IPS DF 6.9 (cell line): ENCODE measurements at regions not wholly inside any gene's neighbourhood (a gene's known extent, or its start where the extent isn't known, plus 50 kb on each side); places are given as distances from the start of the nearest gene placed in this dataset.

Experiments
- DNase-seq: peaks from one replicate; pipeline ENCODE4 v3.0.0-alpha.2; 2013; ENCODE audit warnings: low read depth, low spot score
- H3K27ac ChIP-seq: one replicate; pipeline ENCODE4 v1.5.1; 2013; ENCODE audit warnings: low read length, control low read depth
- H3K27me3 ChIP-seq: 2 replicates; pipeline ENCODE4 v1.6.1; 2013; ENCODE audit warnings: mild to moderate bottlenecking, low read length; ENCODE audit not compliant: control insufficient read depth, insufficient read depth
- H3K36me3 ChIP-seq: 2 replicates; pipeline ENCODE4 v1.6.1; 2013; ENCODE audit warnings: low read length; ENCODE audit not compliant: control insufficient read depth, insufficient read depth
- H3K4me1 ChIP-seq: 2 replicates; pipeline ENCODE4 v1.6.1; 2013; ENCODE audit warnings: low read length; ENCODE audit not compliant: control insufficient read depth, insufficient read depth
- H3K4me3 ChIP-seq: 2 replicates; pipeline ENCODE4 v1.5.1; 2013; ENCODE audit warnings: mild to moderate bottlenecking, low read length
- H3K9me3 ChIP-seq: 2 replicates; pipeline ENCODE4 v1.6.1; 2013; ENCODE audit warnings: low read length, inconsistent platforms; ENCODE audit not compliant: control insufficient read depth, insufficient read depth
- WGBS: extraction: QIAGEN DNeasy Blood & Tissue Kit; methylation state at CpG from one replicate; pipeline ENCODE4 v1.1.7; 2013; ENCODE audit warnings: mixed read lengths, missing lambda C conversion rate; ENCODE audit not compliant: insufficient read length, insufficient coverage; 5-methylcytosine and 5-hydroxymethylcytosine counted together

- H3K27ac ChIP-seq: no peak overlapping the region
- H3K27me3 ChIP-seq: no peaks in the 10 kb centered on the region
- no peaks in the 10 kb centered on the region for H3K36me3 ChIP-seq
- no peak for DNase-seq
- no CpG with 5 or more reads among the region's 7 CpGs for WGBS
- H3K9me3 ChIP-seq: no peaks in the 10 kb centered on the region
- H3K4me1 ChIP-seq: peaks cover 5% of the 10 kb centered on the region
- H3K4me3 ChIP-seq: no peak overlapping the region
Measured at GRCh38 chr4:153087671-153088194, 116.5 kb upstream of the TRIM2 start.

- Histone ChIP-seq H3K4me1 (peaks cover 3% of the 10 kb centered on the region; the same call in 1 of the 2 replicates), H3K9me3 (no peaks in the 10 kb centered on the region), H3K27ac (no peak overlapping the region), H3K27me3 (no peaks in the 10 kb centered on the region), H3K4me3 (no peak overlapping the region), H3K36me3 (no peaks in the 10 kb centered on the region)
- DNase-seq: no peak
- WGBS: no CpG with 5 or more reads among the region's 7 CpGs
Measured at GRCh38 chr4:153089742-153090141, 114.5 kb upstream of the TRIM2 start.

GRCh38 chr4:153090181-153090580 is 114.1 kb upstream of the TRIM2 start:
- WGBS: no CpG with 5 or more reads among the region's 2 CpGs
- H3K4me3 ChIP-seq: no peak overlapping the region
- H3K27me3 ChIP-seq: no peaks in the 10 kb centered on the region

GRCh38 chr4:153090670-153091385 is 113.4 kb upstream of the TRIM2 start:
- no peak for DNase-seq
- Histone ChIP-seq H3K9me3 (no peaks in the 10 kb centered on the region), H3K27me3 (no peaks in the 10 kb centered on the region), H3K4me1 (no peaks in the 10 kb centered on the region), H3K27ac (no peak overlapping the region), H3K36me3 (no peaks in the 10 kb centered on the region), H3K4me3 (no peak overlapping the region)
- no CpG with 5 or more reads among the region's 6 CpGs for WGBS

More at GRCh38 chr4:153090181-153090580, 114.1 kb upstream of the TRIM2 start:
- Histone ChIP-seq H3K4me1 (peaks cover 1% of the 10 kb centered on the region; the same call in 1 of the 2 replicates), H3K27ac (no peak overlapping the region), H3K9me3 (no peaks in the 10 kb centered on the region), H3K36me3 (no peaks in the 10 kb centered on the region)
- no peak for DNase-seq

GRCh38 chr4:153093396-153093795 is 110.8 kb upstream of the TRIM2 start:
- Histone ChIP-seq H3K4me3 (no peak overlapping the region), H3K4me1 (no peaks in the 10 kb centered on the region), H3K27me3 (no peaks in the 10 kb centered on the region), H3K9me3 (no peaks in the 10 kb centered on the region), H3K36me3 (no peaks in the 10 kb centered on the region), H3K27ac (no peak overlapping the region)
- WGBS: no CpG with 5 or more reads among the region's 1 CpG
- DNase-seq: no peak

GRCh38 chr4:153093802-153094201 is 110.4 kb upstream of the TRIM2 start:
- no peak for DNase-seq
- Histone ChIP-seq H3K27me3 (no peaks in the 10 kb centered on the region), H3K9me3 (no peaks in the 10 kb centered on the region), H3K4me3 (no peak overlapping the region), H3K27ac (no peak overlapping the region), H3K4me1 (no peaks in the 10 kb centered on the region), H3K36me3 (no peaks in the 10 kb centered on the region)
- no CpG with 5 or more reads among the region's 4 CpGs for WGBS

- H3K9me3 ChIP-seq: no peaks in the 10 kb centered on the region
- no peak overlapping the region for H3K4me3 ChIP-seq
- no peaks in the 10 kb centered on the region for H3K27me3 ChIP-seq
- WGBS: no CpG with 5 or more reads among the region's 3 CpGs
- no peaks in the 10 kb centered on the region for H3K4me1 ChIP-seq
- DNase-seq: no peak
- no peak overlapping the region for H3K27ac ChIP-seq
- no peaks in the 10 kb centered on the region for H3K36me3 ChIP-seq
Measured at GRCh38 chr4:153094435-153094834, 109.8 kb upstream of the TRIM2 start.

GRCh38 chr4:153095448-153096204 is 108.6 kb upstream of the TRIM2 start:
- Histone ChIP-seq H3K36me3 (no peaks in the 10 kb centered on the region), H3K27me3 (no peaks in the 10 kb centered on the region), H3K4me1 (no peaks in the 10 kb centered on the region), H3K4me3 (no peak overlapping the region), H3K27ac (no peak overlapping the region), H3K9me3 (no peaks in the 10 kb centered on the region)
- DNase-seq: no peak
- no CpG with 5 or more reads among the region's 14 CpGs for WGBS

GRCh38 chr4:153096344-153096743 is 107.9 kb upstream of the TRIM2 start:
- Histone ChIP-seq H3K4me1 (no peaks in the 10 kb centered on the region), H3K9me3 (no peaks in the 10 kb centered on the region), H3K36me3 (no peaks in the 10 kb centered on the region), H3K4me3 (no peak overlapping the region), H3K27me3 (no peaks in the 10 kb centered on the region), H3K27ac (no peak overlapping the region)
- WGBS: no CpG with 5 or more reads among the region's 3 CpGs
- DNase-seq: no peak

GRCh38 chr4:153098427-153098826 is 105.8 kb upstream of the TRIM2 start:
- no peak overlapping the region for H3K4me3 ChIP-seq
- DNase-seq: no peak
- H3K9me3 ChIP-seq: no peaks in the 10 kb centered on the region
- no peaks in the 10 kb centered on the region for H3K4me1 ChIP-seq
- no peaks in the 10 kb centered on the region for H3K27me3 ChIP-seq
- no peak overlapping the region for H3K27ac ChIP-seq
- H3K36me3 ChIP-seq: no peaks in the 10 kb centered on the region
- WGBS: no CpG with 5 or more reads among the region's 3 CpGs
